Peyer's patch (tissue), 4 donors: ENCODE measurements at regions not wholly inside any gene's neighbourhood (a gene's known extent, or its start where the extent isn't known, plus 50 kb on each side); places are given as distances from the start of the nearest gene placed in this dataset.

Source experiments
- CTCF ChIP-seq, 6 experiments: fragments of 450-650 bp in 4 of 6; fragments of 200-600 bp in 2 of 6; sonication (generic) in 1 of 6; IDR thresholded peaks; one replicate each; pipeline ENCODE4 v1.5.1; 2017 to 2019; ENCODE audit warnings: antibody characterized with exemption in 6 of 6, mild to moderate bottlenecking in 3 of 6, moderate library complexity in 1 of 6
- POLR2A ChIP-seq, 2 donors: fragments of 450-650 bp; IDR thresholded peaks; one replicate each; pipeline ENCODE4 v1.5.1; 2017; ENCODE audit warnings: antibody characterized with exemption in 2 of 2, mild to moderate bottlenecking in 2 of 2, moderate library complexity in 2 of 2

GRCh38 chr22:48192071-48192470 is 1429.6 kb downstream of the TBC1D22A start:
- TF ChIP-seq CTCF (IDR thresholded peaks at IDR 0.05) (no peak), POLR2A (IDR thresholded peaks at IDR 0.05) (no peak)
